ENCODE measurements at regions not wholly inside any gene's neighbourhood (a gene's known extent, or its start where the extent isn't known, plus 50 kb on each side); places are given as distances from the start of the nearest gene placed in this dataset.

GRCh38 chr18:30455741-30456140 lies 586.8 kb downstream of the DSC3 start:
- ATAC-seq (ENCODE audit: insufficient read depth, low FRiP score) (no peak), DNase-seq (no peak)
- Histone ChIP-seq H3K36me3 (ENCODE audit: control insufficient read depth in 4 of 4, insufficient read depth in 4 of 4, low read length in 4 of 4) (no peaks in the 10 kb centered on the region), H3K9ac (ENCODE audit: insufficient read depth in 1 of 2, low read length in 2 of 2) (no peak overlapping the region), H3K4me1 (ENCODE audit: control insufficient read depth in 5 of 5, insufficient read depth in 5 of 5, low read length in 5 of 5) (no peaks in the 10 kb centered on the region), H3K9me3 (ENCODE audit: control insufficient read depth in 4 of 4, insufficient read depth in 3 of 4, low read length in 3 of 4) (no peaks in the 10 kb centered on the region), H3K27ac (ENCODE audit: low read depth in 1 of 2, low read length in 1 of 2) (no peak overlapping the region), H3K4me3 (no peak overlapping the region), H3K27me3 (ENCODE audit: control insufficient read depth in 3 of 3, insufficient read depth in 3 of 3, low read length in 2 of 3) (no peaks in the 10 kb centered on the region)
- no peak for TF ChIP-seq CTCF (IDR thresholded peaks at IDR 0.05; ENCODE audit: control extremely low read depth, extremely low read depth)
- WGBS, 2 donors = 83 to 84% methylated on average over 2 of the region's 2 CpGs

GRCh38 chr18:30454920-30455319 lies 587.6 kb downstream of the DSC3 start:
- no peak overlapping the region for H3K27ac ChIP-seq (ENCODE audit: low read depth in 1 of 2, low read length in 1 of 2)
- ATAC-seq (ENCODE audit: insufficient read depth, low FRiP score) (no peak), DNase-seq (no peak)
- H3K27me3 ChIP-seq (ENCODE audit: control insufficient read depth in 3 of 3, insufficient read depth in 3 of 3, low read length in 2 of 3) = no peaks in the 10 kb centered on the region
- no peak overlapping the region for H3K9ac ChIP-seq (ENCODE audit: insufficient read depth in 1 of 2, low read length in 2 of 2)
- no peak overlapping the region for H3K4me3 ChIP-seq
- H3K4me1 ChIP-seq (ENCODE audit: control insufficient read depth in 5 of 5, insufficient read depth in 5 of 5, low read length in 5 of 5) = no peaks in the 10 kb centered on the region
- 83 to 92% methylated on average over 4 of the region's 4 CpGs for WGBS, 2 donors
- H3K36me3 ChIP-seq (ENCODE audit: control insufficient read depth in 4 of 4, insufficient read depth in 4 of 4, low read length in 4 of 4) = no peaks in the 10 kb centered on the region
- no peak for TF ChIP-seq CTCF (IDR thresholded peaks at IDR 0.05; ENCODE audit: control extremely low read depth, extremely low read depth)
- H3K9me3 ChIP-seq (ENCODE audit: control insufficient read depth in 4 of 4, insufficient read depth in 3 of 4, low read length in 3 of 4) = no peaks in the 10 kb centered on the region

- no peak for TF ChIP-seq CTCF (IDR thresholded peaks at IDR 0.05; ENCODE audit: control extremely low read depth, extremely low read depth)
- Histone ChIP-seq H3K9me3 (ENCODE audit: control insufficient read depth in 4 of 4, insufficient read depth in 3 of 4, low read length in 3 of 4) (no peaks in the 10 kb centered on the region), H3K36me3 (ENCODE audit: control insufficient read depth in 4 of 4, insufficient read depth in 4 of 4, low read length in 4 of 4) (no peaks in the 10 kb centered on the region), H3K9ac (ENCODE audit: insufficient read depth in 1 of 2, low read length in 2 of 2) (no peak overlapping the region), H3K4me1 (ENCODE audit: control insufficient read depth in 5 of 5, insufficient read depth in 5 of 5, low read length in 5 of 5) (no peaks in the 10 kb centered on the region), H3K4me3 (no peak overlapping the region), H3K27me3 (ENCODE audit: control insufficient read depth in 3 of 3, insufficient read depth in 3 of 3, low read length in 2 of 3) (no peaks in the 10 kb centered on the region), H3K27ac (ENCODE audit: low read depth in 1 of 2, low read length in 1 of 2) (no peak overlapping the region)
- no peak for ATAC-seq (ENCODE audit: insufficient read depth, low FRiP score)
- no peak for DNase-seq
These were observed 590.6 kb downstream of the DSC3 start for GRCh38 chr18:30451981-30452380.

- Histone ChIP-seq H3K9me3 (ENCODE audit: control insufficient read depth in 4 of 4, insufficient read depth in 3 of 4, low read length in 3 of 4) (no peaks in the 10 kb centered on the region), H3K27me3 (ENCODE audit: control insufficient read depth in 3 of 3, insufficient read depth in 3 of 3, low read length in 2 of 3) (no peaks in the 10 kb centered on the region), H3K4me1 (ENCODE audit: control insufficient read depth in 5 of 5, insufficient read depth in 5 of 5, low read length in 5 of 5) (no peaks in the 10 kb centered on the region), H3K4me3 (no peak overlapping the region), H3K36me3 (ENCODE audit: control insufficient read depth in 4 of 4, insufficient read depth in 4 of 4, low read length in 4 of 4) (no peaks in the 10 kb centered on the region), H3K27ac (ENCODE audit: low read depth in 1 of 2, low read length in 1 of 2) (no peak overlapping the region), H3K9ac (ENCODE audit: insufficient read depth in 1 of 2, low read length in 2 of 2) (no peak overlapping the region)
- no peak for ATAC-seq (ENCODE audit: insufficient read depth, low FRiP score)
- WGBS, 2 donors = 77 to 89% methylated on average over 2 of the region's 2 CpGs
- DNase-seq = no peak
- TF ChIP-seq CTCF (IDR thresholded peaks at IDR 0.05; ENCODE audit: control extremely low read depth, extremely low read depth) = no peak
These were observed 591.6 kb downstream of the DSC3 start for GRCh38 chr18:30450927-30451326.

Measured in lung (tissue), 11 donors.